HG03280 (cell line): ENCODE measurements at regions not wholly inside any gene's neighbourhood (a gene's known extent, or its start where the extent isn't known, plus 50 kb on each side); places are given as distances from the start of the nearest gene placed in this dataset.

ENCODE experiments used
- ATAC-seq: cut with Tn5 transposase; IDR thresholded peaks from one replicate; pipeline ENCODE4 v1.9.1; 2021; ENCODE audit warnings: mild to moderate bottlenecking, moderate library complexity; ENCODE audit not compliant: unreplicated experiment

GRCh38 chr4:140809676-140810075 lies 53.5 kb upstream of the TBC1D9 start:
- no peak for ATAC-seq

- no peak for ATAC-seq
Observed at GRCh38 chr4:140808256-140808655, 52.1 kb upstream of the TBC1D9 start.

GRCh38 chr4:140807491-140808252 lies 51.5 kb upstream of the TBC1D9 start:
- peak; percentile 83 for ATAC-seq

GRCh38 chr4:140806163-140806562 lies 50.0 kb upstream of the TBC1D9 start:
- ATAC-seq = peak; percentile 66
